ENCODE measurements at regions not wholly inside any gene's neighbourhood (a gene's known extent, or its start where the extent isn't known, plus 50 kb on each side); places are given as distances from the start of the nearest gene placed in this dataset.

GRCh38 chr7:54888067-54888733, 129.2 kb upstream of the SEC61G start (continued):
- no peak for TF ChIP-seq ZBTB33 (IDR thresholded peaks at IDR 0.05; ENCODE audit: extremely low read depth, insufficient replicate concordance, low read length)
- no peak for TF ChIP-seq POLR2AphosphoS5 (IDR thresholded peaks at IDR 0.05; ENCODE audit: low read depth, low read length)

- no peaks in the 10 kb centered on the region for H4K20me1 ChIP-seq (ENCODE audit: insufficient read depth)
- TF ChIP-seq FOSL1 (IDR thresholded peaks at IDR 0.05; ENCODE audit: low read depth) = no peak
- TF ChIP-seq CBX3 (IDR thresholded peaks at IDR 0.05; ENCODE audit: low read depth) = no peak
- no peak for TF ChIP-seq TCF7L2 (IDR thresholded peaks at IDR 0.05; ENCODE audit: borderline replicate concordance, extremely low read depth, insufficient read depth, insufficient read length)
- no peak for TF ChIP-seq SP1 (IDR thresholded peaks at IDR 0.05; ENCODE audit: low read depth)
- TF ChIP-seq POLR2AphosphoS5 (IDR thresholded peaks at IDR 0.05; ENCODE audit: low read depth, low read length) = no peak
- no peak for TF ChIP-seq ZFX (IDR thresholded peaks at IDR 0.05)
- TF ChIP-seq YY1 (IDR thresholded peaks at IDR 0.05; ENCODE audit: extremely low read depth, insufficient replicate concordance, low read depth, low read length) = no peak
- no peak for TF ChIP-seq ATF3 (IDR thresholded peaks at IDR 0.05)
- TF ChIP-seq SRF (IDR thresholded peaks at IDR 0.05; ENCODE audit: low read depth) = no peak
- no peak for TF ChIP-seq EZH2 (IDR thresholded peaks at IDR 0.05)
- no peak for TF ChIP-seq REST (IDR thresholded peaks at IDR 0.05; ENCODE audit: low read depth)
- TF ChIP-seq JUND (IDR thresholded peaks at IDR 0.05) = no peak
- TF ChIP-seq SIN3A (IDR thresholded peaks at IDR 0.05; ENCODE audit: low read depth) = no peak
- TF ChIP-seq EGR1 (IDR thresholded peaks at IDR 0.05; ENCODE audit: low read depth) = no peak
- no peak for TF ChIP-seq POLR2A (IDR thresholded peaks at IDR 0.05; ENCODE audit: borderline replicate concordance, extremely low read depth, insufficient read depth, insufficient read length)
- intact Hi-C loops (cut with micrococcal nuclease) = no loop called here
- ChIA-PET RAD21 (ENCODE audit: low non-redundant PET in 1 of 2, low total read pairs in 2 of 2, uncharacterized antibody in 2 of 2, unreplicated experiment in 2 of 2) (no interaction called here), CTCF (no interaction called here), POLR2A (no interaction called here)
- no peaks in the 10 kb centered on the region for H3K36me3 ChIP-seq (ENCODE audit: control insufficient read depth in 1 of 2, insufficient read depth in 2 of 2, low read length in 2 of 2)
- H2AFZ ChIP-seq (ENCODE audit: low read depth, low read length, poor library complexity, severe bottlenecking) = no peak overlapping the region
- no peak overlapping the region for H3K27ac ChIP-seq (ENCODE audit: low read depth, low read length)
- no TSS peak for BruUV-seq (replicated peaks)
- H3K4me2 ChIP-seq (ENCODE audit: low read length) = no peak overlapping the region
- no peaks in the 10 kb centered on the region for H3K9me2 ChIP-seq (ENCODE audit: insufficient read depth)
- H3K9me3 ChIP-seq (ENCODE audit: control insufficient read depth in 1 of 2, insufficient read depth in 1 of 2, low read depth in 1 of 2, low read length in 2 of 2) = no peaks in the 10 kb centered on the region
- no peaks in the 10 kb centered on the region for H3K79me2 ChIP-seq (ENCODE audit: insufficient read depth, low read length)
- H3K27me3 ChIP-seq (ENCODE audit: insufficient read depth, low read length) = no peaks in the 10 kb centered on the region
- no peak overlapping the region for H3K9ac ChIP-seq (ENCODE audit: low read length)
- no peaks in the 10 kb centered on the region for H3K4me1 ChIP-seq (ENCODE audit: control insufficient read depth in 1 of 2, insufficient read depth in 2 of 2, low read length in 2 of 2)
- ATAC-seq (no peak), DNase-seq (ENCODE audit: low read depth, low spot score) (no peak)
- no peak overlapping the region for H3K4me3 ChIP-seq (replicated peaks in 1 of 2; ENCODE audit: low read depth in 1 of 2, low read length in 2 of 2)
Observed at GRCh38 chr7:54888734-54889082, 129.7 kb upstream of the SEC61G start.
